ENCODE measurements at regions not wholly inside any gene's neighbourhood (a gene's known extent, or its start where the extent isn't known, plus 50 kb on each side); places are given as distances from the start of the nearest gene placed in this dataset.
A peak's percentile ranks its signal among the peaks of the same experiment; 100 is the strongest.

GRCh38 chrX:25337841-25338240 lies 322.1 kb upstream of the ARX start:
- ATAC-seq, result no peak
- H3K27ac ChIP-seq, result no peak overlapping the region

GRCh38 chrX:25300994-25301393 lies 285.2 kb upstream of the ARX start:
- Histone ChIP-seq H3K4me1 (no peaks in the 10 kb centered on the region), H3K4me3 (no peak overlapping the region), H3K36me3 (no peaks in the 10 kb centered on the region), H3K9me3 (no peaks in the 10 kb centered on the region), H3K27ac (no peak overlapping the region), H3K27me3 (no peaks in the 10 kb centered on the region)
- FAIRE-seq (no peak), DNase-seq (no peak), ATAC-seq (peak in 1 of 4 donors; percentile 58)
- WGBS, 2 donors, result 26 to 61% methylated on average over 2 of the region's 2 CpGs
- intact Hi-C loops (cut with DNase I), result no loop called here
- no peak for TF ChIP-seq CTCF (IDR thresholded peaks at IDR 0.05)

More at GRCh38 chrX:25337841-25338240, 322.1 kb upstream of the ARX start:
- Histone ChIP-seq H3K9me3 (no peaks in the 10 kb centered on the region), H3K36me3 (no peaks in the 10 kb centered on the region), H3K4me3 (no peak overlapping the region), H3K27me3 (no peaks in the 10 kb centered on the region), H3K4me1 (no peaks in the 10 kb centered on the region)
- FAIRE-seq (no peak), DNase-seq (peak in 1 of 6 donors; percentile 36)
- no peak for TF ChIP-seq CTCF (IDR thresholded peaks at IDR 0.05)
- WGBS, 2 donors, result 76 to 82% methylated on average over 7 of the region's 7 CpGs
- intact Hi-C loops (cut with DNase I), result no loop called here

- Histone ChIP-seq H3K27me3 (peaks cover 0 to 4% (median 0%) of the 10 kb centered on the region in 4 donors), H3K4me3 (no peak overlapping the region), H3K9me3 (no peaks in the 10 kb centered on the region), H3K36me3 (no peaks in the 10 kb centered on the region), H3K4me1 (no peaks in the 10 kb centered on the region), H3K27ac (no peak overlapping the region)
- no peak for ATAC-seq
- WGBS, 2 donors, result 23 to 32% methylated on average over 1 of the region's 1 CpG
- FAIRE-seq, result no peak
- intact Hi-C loops (cut with DNase I), result no loop called here
- no peak for DNase-seq
- no peak for TF ChIP-seq CTCF (IDR thresholded peaks at IDR 0.05)
Observed at GRCh38 chrX:25296850-25297249, 281.1 kb upstream of the ARX start.

GRCh38 chrX:25295466-25295865 lies 279.7 kb upstream of the ARX start:
- ATAC-seq (no peak), FAIRE-seq (no peak), DNase-seq (no peak)
- TF ChIP-seq CTCF (IDR thresholded peaks at IDR 0.05), result no peak
- 53 to 56% methylated on average over 4 of the region's 4 CpGs for WGBS, 2 donors
- H3K36me3 ChIP-seq, result no peaks in the 10 kb centered on the region
- intact Hi-C loops (cut with DNase I), result no loop called here
- H3K4me1 ChIP-seq, result no peaks in the 10 kb centered on the region
- H3K9me3 ChIP-seq, result no peaks in the 10 kb centered on the region
- no peak overlapping the region for H3K27ac ChIP-seq
- no peak overlapping the region for H3K4me3 ChIP-seq
- H3K27me3 ChIP-seq, result peaks cover 0 to 4% (median 0%) of the 10 kb centered on the region in 4 donors

- no peak for FAIRE-seq
Observed at GRCh38 chrX:25290132-25290531, 274.4 kb upstream of the ARX start.

More at GRCh38 chrX:25290132-25290531, 274.4 kb upstream of the ARX start:
- WGBS, 2 donors, result 46 to 50% methylated on average over 1 of the region's 1 CpG
- Histone ChIP-seq H3K27me3 (peaks cover 0 to 16% (median 0%) of the 10 kb centered on the region in 4 donors), H3K9me3 (no peaks in the 10 kb centered on the region), H3K36me3 (no peaks in the 10 kb centered on the region), H3K4me1 (no peaks in the 10 kb centered on the region), H3K4me3 (no peak overlapping the region), H3K27ac (no peak overlapping the region)
- intact Hi-C loops (cut with DNase I), result no loop called here
- TF ChIP-seq CTCF (IDR thresholded peaks at IDR 0.05), result no peak
- ATAC-seq, result no peak
- no peak for DNase-seq

Data from pancreas (tissue), 10 donors.